ENCODE measurements at regions not wholly inside any gene's neighbourhood (a gene's known extent, or its start where the extent isn't known, plus 50 kb on each side); places are given as distances from the start of the nearest gene placed in this dataset.

DNA sequence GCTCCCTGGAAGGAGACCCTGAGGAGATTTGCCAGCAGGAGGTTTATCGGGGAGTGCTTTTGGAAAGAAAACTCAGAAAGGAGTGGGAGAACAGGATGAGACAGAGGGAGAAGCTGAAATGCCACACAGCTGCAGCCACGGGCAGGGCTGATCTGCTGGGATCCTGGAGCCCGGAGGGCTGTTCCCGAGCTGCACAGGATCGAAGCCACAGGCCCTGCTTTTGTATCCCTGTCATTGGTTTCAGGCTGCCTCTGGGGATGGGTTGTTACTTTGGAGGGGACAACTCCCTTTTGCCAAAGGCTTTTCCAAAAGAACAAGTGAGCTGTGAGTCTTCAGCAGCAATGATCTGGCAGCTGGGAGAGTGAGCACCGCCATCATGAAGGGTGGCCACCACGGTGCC, 152.5 kb upstream of the PTCH1 start:
- TF ChIP-seq, protein P1, sequence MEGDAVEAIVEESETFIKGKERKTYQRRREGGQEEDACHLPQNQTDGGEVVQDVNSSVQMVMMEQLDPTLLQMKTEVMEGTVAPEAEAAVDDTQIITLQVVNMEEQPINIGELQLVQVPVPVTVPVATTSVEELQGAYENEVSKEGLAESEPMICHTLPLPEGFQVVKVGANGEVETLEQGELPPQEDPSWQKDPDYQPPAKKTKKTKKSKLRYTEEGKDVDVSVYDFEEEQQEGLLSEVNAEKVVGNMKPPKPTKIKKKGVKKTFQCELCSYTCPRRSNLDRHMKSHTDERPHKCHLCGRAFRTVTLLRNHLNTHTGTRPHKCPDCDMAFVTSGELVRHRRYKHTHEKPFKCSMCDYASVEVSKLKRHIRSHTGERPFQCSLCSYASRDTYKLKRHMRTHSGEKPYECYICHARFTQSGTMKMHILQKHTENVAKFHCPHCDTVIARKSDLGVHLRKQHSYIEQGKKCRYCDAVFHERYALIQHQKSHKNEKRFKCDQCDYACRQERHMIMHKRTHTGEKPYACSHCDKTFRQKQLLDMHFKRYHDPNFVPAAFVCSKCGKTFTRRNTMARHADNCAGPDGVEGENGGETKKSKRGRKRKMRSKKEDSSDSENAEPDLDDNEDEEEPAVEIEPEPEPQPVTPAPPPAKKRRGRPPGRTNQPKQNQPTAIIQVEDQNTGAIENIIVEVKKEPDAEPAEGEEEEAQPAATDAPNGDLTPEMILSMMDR (IDR thresholded peaks at IDR 0.05): no peak
- TF ChIP-seq POLR2A (IDR thresholded peaks at IDR 0.05): no peak

Measured in testis (tissue), 2 donors.